A549 (cell line): ENCODE measurements at regions not wholly inside any gene's neighbourhood (a gene's known extent, or its start where the extent isn't known, plus 50 kb on each side); places are given as distances from the start of the nearest gene placed in this dataset.

Experiments
- ATAC-seq, 2 experiments: fragments of 200-7000 bp in 1 of 2; fragments of >200 bp in 1 of 2; cut with Nextera tagmentation in 1 of 2; cut with Tn5 transposase in 1 of 2; 3 replicates each; pipeline versions ENCODE4 v1.8.0 to v1.9.1; 2018 to 2020; ENCODE audit warnings: mild to moderate bottlenecking in 1 of 2, moderate library complexity in 1 of 2
- CTCF ChIA-PET: fragments of 300-600 bp; sonication (Branson Sonifier 250); formaldehyde crosslinking; extraction: SDS; loops from one replicate; lab custom pipeline; 2021; ENCODE audit warnings: antibody characterized with exemption, inconsistent platforms; lab: Yijun Ruan, JAX
- POLR2A ChIA-PET: fragments of 350-600 bp; formaldehyde crosslinking; extraction: SDS; loops from one replicate; lab custom pipeline; 2021; ENCODE audit warnings: antibody characterized with exemption, inconsistent platforms; lab: Yijun Ruan, JAX
- DNase-seq, 2 experiments: peaks; one replicate each; pipeline versions ENCODE4 v3.0.0 to v3.0.0-alpha.2; 2011 to 2016; ENCODE audit warnings: low read depth in 1 of 2, low spot score in 1 of 2
- FAIRE-seq: peaks from 2 replicates; lab custom pipeline; 2011; peaks lifted over from hg19 to GRCh38; lab: Jason Lieb, UNC
- H3K27ac ChIP-seq, 2 experiments: fragments of >200 bp; sonication (Bioruptor Twin); formaldehyde crosslinking; 3 replicates each; pipeline ENCODE4 v1.5.1; 2016 to 2017
- H3K4me1 ChIP-seq: fragments of >200 bp; sonication (Bioruptor Twin); formaldehyde crosslinking; 3 replicates; pipeline ENCODE4 v1.6.1; 2016
- H3K4me2 ChIP-seq: fragments of >200 bp; sonication (Bioruptor Twin); formaldehyde crosslinking; 3 replicates; pipeline ENCODE4 v1.6.1; 2016
- H3K4me3 ChIP-seq: fragments of >200 bp; sonication (Bioruptor Twin); formaldehyde crosslinking; 3 replicates; pipeline ENCODE4 v1.5.1; 2016
- H3K9me3 ChIP-seq: fragments of >200 bp; sonication (Bioruptor Twin); formaldehyde crosslinking; 3 replicates; pipeline ENCODE4 v1.6.1; 2016
- ATOH8 ChIP-seq: fragments of 250-450 bp; sonication (Bioruptor Pico); IDR thresholded peaks from 2 replicates; pipeline ENCODE4 v1.5.0; 2020; ENCODE audit warnings: low read depth, mild to moderate bottlenecking, moderate library complexity
- BHLHE40 ChIP-seq: IDR thresholded peaks from 2 replicates; pipeline ENCODE4 v1.6.1; 2012; ENCODE audit warnings: low read depth, low read length, inconsistent platforms
- CEBPB ChIP-seq, 2 experiments: fragments of >200 bp in 1 of 2; sonication (Bioruptor Twin) in 1 of 2; formaldehyde crosslinking in 1 of 2; IDR thresholded peaks; 2 replicates each; pipeline ENCODE4 v1.6.1; 2012 to 2016
- CHD4 ChIP-seq: fragments of 200-600 bp; sonication (generic); IDR thresholded peaks from 2 replicates; pipeline ENCODE4 v1.6.1; 2016; ENCODE audit warnings: antibody characterized with exemption, mild to moderate bottlenecking, borderline replicate concordance
- CTCF ChIP-seq: fragments of >200 bp; sonication (Bioruptor Twin); formaldehyde crosslinking; IDR thresholded peaks from 3 replicates; pipeline ENCODE4 v1.5.1; 2016
- EHF ChIP-seq: fragments of 250-450 bp; sonication (Bioruptor Pico); IDR thresholded peaks from 2 replicates; pipeline ENCODE4 v1.5.0; 2020; ENCODE audit warnings: mild to moderate bottlenecking
- FOSL2 ChIP-seq, 2 experiments: fragments of 450-650 bp in 1 of 2; fragments of >200 bp in 1 of 2; sonication (Bioruptor Twin) in 1 of 2; formaldehyde crosslinking; IDR thresholded peaks; 2 replicates each; pipeline versions ENCODE4 v1.5.0 to v1.6.1; 2016 to 2020; ENCODE audit warnings: mild to moderate bottlenecking in 1 of 2, moderate library complexity in 1 of 2
- FOXS1 ChIP-seq: fragments of 250-450 bp; sonication (Bioruptor Pico); IDR thresholded peaks from 2 replicates; pipeline ENCODE4 v1.5.0; 2020; ENCODE audit warnings: mild to moderate bottlenecking, moderate library complexity
- HES2 ChIP-seq: fragments of >200 bp; sonication (Bioruptor Twin); formaldehyde crosslinking; IDR thresholded peaks from 2 replicates; pipeline ENCODE4 v1.6.1; 2016
- HMGXB4 ChIP-seq: fragments of 250-450 bp; sonication (Bioruptor Pico); IDR thresholded peaks from 2 replicates; pipeline ENCODE4 v1.5.0; 2021; ENCODE audit warnings: mild to moderate bottlenecking, moderate library complexity, borderline replicate concordance
- HOXA7 ChIP-seq: fragments of 250-450 bp; sonication (Bioruptor Pico); IDR thresholded peaks from 2 replicates; pipeline ENCODE4 v1.5.0; 2020; ENCODE audit warnings: mild to moderate bottlenecking, moderate library complexity
- HOXB13 ChIP-seq: fragments of 250-450 bp; sonication (Bioruptor Pico); IDR thresholded peaks from 2 replicates; pipeline ENCODE4 v1.5.0; 2020; ENCODE audit warnings: low read depth, mild to moderate bottlenecking, moderate library complexity
- JUN ChIP-seq, 2 experiments: fragments of >200 bp; sonication (Bioruptor Twin); formaldehyde crosslinking; IDR thresholded peaks; 2 replicates in 1 of 2; 3 replicates in 1 of 2; pipeline ENCODE4 v1.6.1; 2016 to 2017
- KDM1A ChIP-seq: fragments of 200-600 bp; sonication (generic); IDR thresholded peaks from 2 replicates; pipeline ENCODE4 v1.6.1; 2016; ENCODE audit warnings: low read depth, mild to moderate bottlenecking
- MAFK ChIP-seq: fragments of 450-650 bp; IDR thresholded peaks from 2 replicates; pipeline ENCODE4 v1.6.1; 2014; ENCODE audit not compliant: partially characterized antibody
- MAX ChIP-seq: IDR thresholded peaks from 2 replicates; pipeline ENCODE4 v1.6.1; 2012
- NFE2L2 ChIP-seq: fragments of 150-350 bp; conservative IDR thresholded peaks from 2 replicates; pipeline ENCODE4 v1.6.1; 2014; ENCODE audit warnings: low read length
- POLR2A ChIP-seq: IDR thresholded peaks from 2 replicates; pipeline ENCODE4 v1.6.1; 2012; ENCODE audit warnings: mild to moderate bottlenecking, low read length
- RCOR1 ChIP-seq: fragments of 150-350 bp; IDR thresholded peaks from 2 replicates; pipeline ENCODE4 v1.6.1; 2014; ENCODE audit warnings: antibody characterized with exemption, low read length, low read depth
- TFCP2L1 ChIP-seq: fragments of 250-450 bp; sonication (Bioruptor Pico); IDR thresholded peaks from 2 replicates; pipeline ENCODE4 v1.5.0; 2021; ENCODE audit warnings: mild to moderate bottlenecking
- ZFP36 ChIP-seq: fragments of 450-650 bp; IDR thresholded peaks from 2 replicates; pipeline ENCODE4 v1.6.1; 2014; ENCODE audit warnings: borderline replicate concordance; ENCODE audit not compliant: partially characterized antibody
- ZSCAN20 ChIP-seq: fragments of 250-450 bp; sonication (Bioruptor Pico); IDR thresholded peaks from 2 replicates; pipeline ENCODE4 v1.8.0; 2022; ENCODE audit warnings: mild to moderate bottlenecking, moderate library complexity
- WGBS: methylation state at CpG from one replicate; pipeline ENCODE4 v1.1.6; 2017; ENCODE audit errors: missing lambda C conversion rate; 5-methylcytosine and 5-hydroxymethylcytosine counted together

GRCh38 chrX:9133426-9133825 lies 99.5 kb upstream of the FAM9B start:
- ATAC-seq = no peak
- no peak for FAIRE-seq
- Histone ChIP-seq H3K4me1 (no peaks in the 10 kb centered on the region), H3K27ac (no peak overlapping the region), H3K4me3 (no peak overlapping the region), H3K9me3 (peaks cover 4% of the 10 kb centered on the region; the same call in 1 of the 3 replicates), H3K4me2 (no peak overlapping the region)
- no peak for DNase-seq
- TF ChIP-seq HES2 (no peak), FOSL2 (IDR thresholded peaks at IDR 0.05) (no peak), FOSL2 (CRISPR knock-in tag; IDR thresholded peaks at IDR 0.05) (no peak), BHLHE40 (no peak), CTCF (no peak), KDM1A (no peak), POLR2A (no peak), ATOH8 (CRISPR knock-in tag) (no peak), MAFK (no peak), HOXA7 (CRISPR knock-in tag) (no peak), TFCP2L1 (CRISPR knock-in tag) (no peak), ZSCAN20 (no peak), NFE2L2 (no peak)
- ChIA-PET CTCF (no interaction called here), POLR2A (no interaction called here)
- 11% methylated on average over 1 of the region's 1 CpG for WGBS

- no peak for TF ChIP-seq MAX
- no peak for TF ChIP-seq ZFP36
- no peak for TF ChIP-seq EHF
- TF ChIP-seq HMGXB4 = no peak
- ChIA-PET CTCF (no interaction called here), POLR2A (no interaction called here)
- FAIRE-seq = no peak
- H3K4me2 ChIP-seq = no peak overlapping the region
- WGBS = 70% methylated on average over 6 of the region's 6 CpGs
- ATAC-seq = no peak
- peaks cover 4% of the 10 kb centered on the region; the same call in 1 of the 3 replicates for H3K9me3 ChIP-seq
- DNase-seq = no peak
- no peak overlapping the region for H3K27ac ChIP-seq
- H3K4me1 ChIP-seq = no peaks in the 10 kb centered on the region
- no peak overlapping the region for H3K4me3 ChIP-seq
Measured at GRCh38 chrX:9134366-9134765, 100.4 kb upstream of the FAM9B start.

- peak; percentile 28 for FAIRE-seq
- 72% methylated on average over 6 of the region's 6 CpGs for WGBS
Measured at GRCh38 chrX:9135901-9136510, 102.1 kb upstream of the FAM9B start.

More at GRCh38 chrX:9135901-9136510, 102.1 kb upstream of the FAM9B start:
- Histone ChIP-seq H3K9me3 (peaks cover 4% of the 10 kb centered on the region; the same call in 1 of the 3 replicates), H3K27ac (no peak overlapping the region), H3K4me1 (no peaks in the 10 kb centered on the region), H3K4me2 (no peak overlapping the region), H3K4me3 (no peak overlapping the region)
- ATAC-seq = no peak
- ChIA-PET CTCF (no interaction called here), POLR2A (no interaction called here)
- no peak for DNase-seq
- TF ChIP-seq MAX (no peak), FOSL2 (IDR thresholded peaks at IDR 0.05) (no peak), FOSL2 (CRISPR knock-in tag; IDR thresholded peaks at IDR 0.05) (no peak), HOXB13 (CRISPR knock-in tag) (no peak), POLR2A (no peak), NFE2L2 (no peak), CTCF (no peak), HOXA7 (CRISPR knock-in tag) (no peak), CEBPB (IDR thresholded peaks at IDR 0.05) (no peak), JUN (IDR thresholded peaks at IDR 0.05) (no peak), CHD4 (no peak), ATOH8 (CRISPR knock-in tag) (no peak), RCOR1 (no peak), FOXS1 (CRISPR knock-in tag) (no peak), BHLHE40 (no peak)
